HG02610 (cell line): ENCODE measurements at regions not wholly inside any gene's neighbourhood (a gene's known extent, or its start where the extent isn't known, plus 50 kb on each side); places are given as distances from the start of the nearest gene placed in this dataset.

Experiments
- ATAC-seq: cut with Tn5 transposase; IDR thresholded peaks from one replicate; pipeline ENCODE4 v1.9.1; 2021; ENCODE audit warnings: mild to moderate bottlenecking, moderate library complexity; ENCODE audit not compliant: unreplicated experiment

GRCh38 chr11:104830508-104830907 is 67.8 kb downstream of the CASP12 start:
- no peak for ATAC-seq

- ATAC-seq: no peak
Observed at GRCh38 chr11:104830080-104830479, 68.2 kb downstream of the CASP12 start.

- ATAC-seq: no peak
Observed at GRCh38 chr11:104826772-104827171, 71.5 kb downstream of the CASP12 start.

GRCh38 chr11:104823657-104824056 is 74.6 kb downstream of the CASP12 start:
- ATAC-seq: no peak

- ATAC-seq: no peak
Observed at GRCh38 chr11:104820431-104820830, 77.8 kb downstream of the CASP12 start.

- no peak for ATAC-seq
Observed at GRCh38 chr11:104819603-104820002, 78.7 kb downstream of the CASP12 start.

- ATAC-seq: no peak
Observed at GRCh38 chr11:104819107-104819506, 79.2 kb downstream of the CASP12 start.

GRCh38 chr11:104817973-104818372 is 80.3 kb downstream of the CASP12 start:
- ATAC-seq: no peak

- ATAC-seq: no peak
Observed at GRCh38 chr11:104813532-104813931, 84.7 kb downstream of the CASP12 start.

- ATAC-seq: no peak
Observed at GRCh38 chr11:104812103-104812788, 86.0 kb downstream of the CASP12 start.

- ATAC-seq: no peak
Observed at GRCh38 chr11:104803776-104804175, 94.5 kb downstream of the CASP12 start.

- ATAC-seq: peak; percentile 78
Observed at GRCh38 chr11:104799251-104799650, 99.0 kb downstream of the CASP12 start.

GRCh38 chr11:104798789-104799188 is 99.5 kb downstream of the CASP12 start:
- ATAC-seq: peak; percentile 51

GRCh38 chr11:104796301-104796700 is 102.0 kb downstream of the CASP12 start:
- no peak for ATAC-seq

- no peak for ATAC-seq
Observed at GRCh38 chr11:104795501-104796213, 102.6 kb downstream of the CASP12 start.

GRCh38 chr11:104792861-104793260 is 105.4 kb downstream of the CASP12 start:
- no peak for ATAC-seq

- no peak for ATAC-seq
Observed at GRCh38 chr11:104791896-104792295, 106.4 kb downstream of the CASP12 start.

- no peak for ATAC-seq
Observed at GRCh38 chr11:104784684-104785460, 113.4 kb downstream of the CASP12 start.

- no peak for ATAC-seq
Observed at GRCh38 chr11:104783241-104783640, 115.0 kb downstream of the CASP12 start.

- ATAC-seq: no peak
Observed at GRCh38 chr11:104782377-104782754, 115.9 kb downstream of the CASP12 start.

- ATAC-seq: no peak
Observed at GRCh38 chr11:104781719-104782376, 116.4 kb downstream of the CASP12 start.
